ENCODE measurements at regions not wholly inside any gene's neighbourhood (a gene's known extent, or its start where the extent isn't known, plus 50 kb on each side); places are given as distances from the start of the nearest gene placed in this dataset.

DNA sequence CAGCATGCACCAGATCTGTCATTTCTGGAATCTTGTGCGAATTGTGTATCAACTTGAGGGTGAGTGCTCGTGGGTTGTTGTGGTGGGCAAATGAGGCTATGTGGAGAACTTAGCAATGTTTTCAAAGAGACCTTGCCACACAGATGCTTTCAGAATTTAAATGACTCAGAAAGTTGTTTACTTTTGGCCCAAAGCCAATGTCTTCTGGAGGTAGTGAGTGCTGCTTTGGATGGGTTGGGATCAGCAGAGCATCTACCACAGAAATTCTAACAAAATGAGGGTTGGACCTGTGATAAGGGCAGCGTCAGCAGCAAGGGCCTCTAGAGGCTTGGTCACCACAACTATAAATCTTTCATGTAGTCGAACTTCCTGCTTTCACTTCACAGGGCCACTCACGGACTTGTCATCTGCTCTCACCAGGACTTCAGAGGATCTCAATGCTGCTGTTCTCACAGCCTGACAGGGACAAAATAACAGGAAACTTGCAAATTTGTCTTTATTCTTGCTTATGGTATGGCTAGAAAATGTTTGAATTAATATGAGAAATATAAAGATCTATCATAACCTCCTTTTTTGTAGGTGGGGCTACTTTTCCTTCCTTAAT, 111.4 kb downstream of the DACT1 start:
- no peak overlapping the region for H2AFZ ChIP-seq (ENCODE audit: low read depth, low read length)
- H3K9ac ChIP-seq (replicated peaks; ENCODE audit: extremely low read depth, insufficient read depth, low read length), result no peak overlapping the region
- BruUV-seq (replicated peaks), result no TSS peak
- POLR2A ChIA-PET, result no interaction called here
- H3K36me3 ChIP-seq (ENCODE audit: control insufficient read depth in 2 of 2, extremely low read depth in 1 of 2, insufficient read depth in 2 of 2, low read length in 2 of 2), result no peaks in the 10 kb centered on the region
- H3K9me1 ChIP-seq (replicated peaks; ENCODE audit: control insufficient read depth, extremely low read depth, insufficient read depth, low read length), result no peaks in the 10 kb centered on the region
- TF ChIP-seq, protein P1, sequence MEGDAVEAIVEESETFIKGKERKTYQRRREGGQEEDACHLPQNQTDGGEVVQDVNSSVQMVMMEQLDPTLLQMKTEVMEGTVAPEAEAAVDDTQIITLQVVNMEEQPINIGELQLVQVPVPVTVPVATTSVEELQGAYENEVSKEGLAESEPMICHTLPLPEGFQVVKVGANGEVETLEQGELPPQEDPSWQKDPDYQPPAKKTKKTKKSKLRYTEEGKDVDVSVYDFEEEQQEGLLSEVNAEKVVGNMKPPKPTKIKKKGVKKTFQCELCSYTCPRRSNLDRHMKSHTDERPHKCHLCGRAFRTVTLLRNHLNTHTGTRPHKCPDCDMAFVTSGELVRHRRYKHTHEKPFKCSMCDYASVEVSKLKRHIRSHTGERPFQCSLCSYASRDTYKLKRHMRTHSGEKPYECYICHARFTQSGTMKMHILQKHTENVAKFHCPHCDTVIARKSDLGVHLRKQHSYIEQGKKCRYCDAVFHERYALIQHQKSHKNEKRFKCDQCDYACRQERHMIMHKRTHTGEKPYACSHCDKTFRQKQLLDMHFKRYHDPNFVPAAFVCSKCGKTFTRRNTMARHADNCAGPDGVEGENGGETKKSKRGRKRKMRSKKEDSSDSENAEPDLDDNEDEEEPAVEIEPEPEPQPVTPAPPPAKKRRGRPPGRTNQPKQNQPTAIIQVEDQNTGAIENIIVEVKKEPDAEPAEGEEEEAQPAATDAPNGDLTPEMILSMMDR (IDR thresholded peaks at IDR 0.05; ENCODE audit: extremely low read depth in 1 of 2, insufficient read depth in 1 of 2, low read depth in 1 of 2, low read length in 2 of 2), result no peak
- TF ChIP-seq GATA2 (IDR thresholded peaks at IDR 0.05; ENCODE audit: insufficient read depth, insufficient read length, low read depth, low read length) (no peak), POLR2AphosphoS5 (IDR thresholded peaks at IDR 0.05; ENCODE audit: insufficient read depth, low read depth, low read length) (no peak), POLR2A (IDR thresholded peaks at IDR 0.05; ENCODE audit: low read depth, low read length) (no peak), EZH2 (IDR thresholded peaks at IDR 0.05; ENCODE audit: borderline replicate concordance, low read depth, low read length, severe bottlenecking) (no peak), JUN (IDR thresholded peaks at IDR 0.05; ENCODE audit: borderline replicate concordance, insufficient read depth, insufficient read length, low read depth) (no peak), MYC (IDR thresholded peaks at IDR 0.05; ENCODE audit: low read depth, low read length) (no peak), FOS (IDR thresholded peaks at IDR 0.05; ENCODE audit: borderline replicate concordance, insufficient read depth, low read length) (no peak)
- TF ChIP-seq, protein P2, sequence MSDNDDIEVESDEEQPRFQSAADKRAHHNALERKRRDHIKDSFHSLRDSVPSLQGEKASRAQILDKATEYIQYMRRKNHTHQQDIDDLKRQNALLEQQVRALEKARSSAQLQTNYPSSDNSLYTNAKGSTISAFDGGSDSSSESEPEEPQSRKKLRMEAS (IDR thresholded peaks at IDR 0.05; ENCODE audit: insufficient read depth, insufficient read length), result no peak
- H3K79me2 ChIP-seq (ENCODE audit: control insufficient read depth, insufficient read depth, low read length), result no peaks in the 10 kb centered on the region
- CTCF ChIA-PET, result no interaction called here
- DNase-seq (ENCODE audit: low read depth, low spot score) (peak; percentile 45), FAIRE-seq (peak; percentile 63)
- no peaks in the 10 kb centered on the region for H4K20me1 ChIP-seq (replicated peaks; ENCODE audit: control insufficient read depth, extremely low read depth, insufficient read depth, low read length)
- no peak overlapping the region for H3K4me3 ChIP-seq (replicated peaks in 1 of 3; ENCODE audit: insufficient read depth in 1 of 3, low read depth in 1 of 3, low read length in 3 of 3)
- no peaks in the 10 kb centered on the region for H3K9me3 ChIP-seq (replicated peaks; ENCODE audit: control insufficient read depth, insufficient read depth, low read length)
- peaks cover 17% of the 10 kb centered on the region for H3K4me1 ChIP-seq (ENCODE audit: control insufficient read depth, extremely low read depth, insufficient read depth, low read length)
- dilution Hi-C loops (cut with MboI; ENCODE audit: extremely low pct_ligation_motif_present, low sequenced_read_pairs) (no loop called here), intact Hi-C loops (cut with micrococcal nuclease) (loop anchor here (1.0 kb wide), 1 partner anchor 18 kb away; no protein-coding TSS in a partner anchor)
- H3K4me2 ChIP-seq (ENCODE audit: insufficient read depth, low read length), result peak overlapping the region; percentile 60
- H3K27ac ChIP-seq (ENCODE audit: insufficient read depth, low read depth, low read length), result no peak overlapping the region
- H3K27me3 ChIP-seq (ENCODE audit: control insufficient read depth in 2 of 2, insufficient read depth in 2 of 2, low read length in 2 of 2), result no peaks in the 10 kb centered on the region
